HEK293 (cell line): ENCODE measurements at regions not wholly inside any gene's neighbourhood (a gene's known extent, or its start where the extent isn't known, plus 50 kb on each side); places are given as distances from the start of the nearest gene placed in this dataset.

Experiments used
- CTCF ChIA-PET: fragments of 350-600 bp; formaldehyde crosslinking; extraction: SDS; loops from one replicate; lab custom pipeline; 2021; ENCODE audit warnings: antibody characterized with exemption; lab: Yijun Ruan, JAX
- POLR2A ChIA-PET: fragments of 300-600 bp; formaldehyde crosslinking; extraction: SDS; loops from one replicate; lab custom pipeline; 2020; ENCODE audit warnings: antibody characterized with exemption, inconsistent platforms; lab: Yijun Ruan, JAX
- H3K27ac ChIP-seq: fragments of 200-500 bp; sonication (Bioruptor generic); 2 replicates; pipeline ENCODE4 v1.5.1; 2014; ENCODE audit warnings: low read depth, low read length, control low read depth, inconsistent platforms; ENCODE audit errors: extremely low read depth
- H3K36me3 ChIP-seq, 2 experiments: fragments of 200-500 bp in 1 of 2; sonication (Bioruptor generic) in 1 of 2; 1 replicate in 1 of 2; 2 replicates in 1 of 2; pipeline ENCODE4 v1.5.1; 2014 to 2017; ENCODE audit warnings: inconsistent platforms in 2 of 2, low read length in 2 of 2; ENCODE audit not compliant: control insufficient read depth in 2 of 2, insufficient read depth in 1 of 2
- H3K4me1 ChIP-seq: fragments of 200-500 bp; sonication (Bioruptor generic); 2 replicates; pipeline ENCODE4 v1.5.1; 2014; ENCODE audit warnings: mild to moderate bottlenecking, low read length, inconsistent platforms; ENCODE audit not compliant: control insufficient read depth, insufficient read depth
- H3K4me3 ChIP-seq: 2 replicates; pipeline ENCODE4 v1.5.1; 2011; ENCODE audit warnings: low read depth, mild to moderate bottlenecking, control low read depth, low read length, moderate library complexity
- H3K9me3 ChIP-seq: fragments of 200-500 bp; sonication (Bioruptor generic); 2 replicates; pipeline ENCODE4 v1.5.1; 2014; ENCODE audit warnings: low read depth, low read length, inconsistent platforms; ENCODE audit not compliant: control insufficient read depth, insufficient read depth
- HOXA7 ChIP-seq: sonication (generic); formaldehyde crosslinking; IDR thresholded peaks from 2 replicates; pipeline ENCODE4 v1.8.1; 2022; ENCODE audit warnings: missing genetic modification reagents, borderline replicate concordance
- YY2 ChIP-seq: fragments of 450-650 bp; formaldehyde crosslinking; IDR thresholded peaks from 2 replicates; pipeline ENCODE4 v1.5.1; 2016; ENCODE audit warnings: missing biosample characterization, missing genetic modification characterization
- ZEB2 ChIP-seq: fragments of 450-650 bp; formaldehyde crosslinking; IDR thresholded peaks from 2 replicates; pipeline ENCODE4 v1.5.1; 2016; ENCODE audit warnings: missing biosample characterization, missing genetic modification characterization
- ZFP41 ChIP-seq: fragments of 450-650 bp; formaldehyde crosslinking; IDR thresholded peaks from 2 replicates; pipeline ENCODE4 v1.5.1; 2016; ENCODE audit warnings: missing biosample characterization, missing genetic modification characterization, borderline replicate concordance
- ZFP69B ChIP-seq: fragments of 450-650 bp; formaldehyde crosslinking; IDR thresholded peaks from 2 replicates; pipeline ENCODE4 v1.5.1; 2016; ENCODE audit warnings: missing biosample characterization, missing genetic modification characterization
- ZNF133 ChIP-seq: fragments of 450-650 bp; formaldehyde crosslinking; IDR thresholded peaks from 2 replicates; pipeline ENCODE4 v1.5.1; 2016; ENCODE audit warnings: missing biosample characterization, missing genetic modification characterization
- ZNF169 ChIP-seq: fragments of 450-650 bp; formaldehyde crosslinking; IDR thresholded peaks from 2 replicates; pipeline ENCODE4 v1.5.1; 2016; ENCODE audit warnings: missing biosample characterization, missing genetic modification characterization
- ZNF18 ChIP-seq: fragments of 450-650 bp; formaldehyde crosslinking; IDR thresholded peaks from 2 replicates; pipeline ENCODE4 v1.5.1; 2016; ENCODE audit warnings: missing biosample characterization, missing genetic modification characterization
- ZNF221 ChIP-seq: fragments of 450-650 bp; formaldehyde crosslinking; IDR thresholded peaks from 2 replicates; pipeline ENCODE4 v1.5.1; 2017; ENCODE audit warnings: missing biosample characterization, missing genetic modification characterization, borderline replicate concordance
- ZNF324 ChIP-seq: fragments of 450-650 bp; formaldehyde crosslinking; IDR thresholded peaks from 2 replicates; pipeline ENCODE4 v1.5.1; 2016; ENCODE audit warnings: missing biosample characterization, missing genetic modification characterization
- ZNF335 ChIP-seq: fragments of 450-650 bp; formaldehyde crosslinking; conservative IDR thresholded peaks from 2 replicates; pipeline ENCODE4 v1.5.1; 2016; ENCODE audit warnings: missing biosample characterization, missing genetic modification characterization
- ZNF37A ChIP-seq: fragments of 450-650 bp; IDR thresholded peaks from 2 replicates; pipeline ENCODE4 v1.5.1; 2018; ENCODE audit warnings: missing biosample characterization, missing genetic modification characterization
- ZNF426 ChIP-seq: fragments of 450-650 bp; formaldehyde crosslinking; IDR thresholded peaks from 2 replicates; pipeline ENCODE4 v1.5.1; 2017; ENCODE audit warnings: missing biosample characterization, missing genetic modification characterization, mild to moderate bottlenecking, inconsistent platforms, moderate library complexity
- ZNF548 ChIP-seq: fragments of 450-650 bp; formaldehyde crosslinking; IDR thresholded peaks from 2 replicates; pipeline ENCODE4 v1.5.1; 2016; ENCODE audit warnings: missing biosample characterization, missing genetic modification characterization
- ZNF549 ChIP-seq: fragments of 450-650 bp; IDR thresholded peaks from 2 replicates; pipeline ENCODE4 v1.5.1; 2018; ENCODE audit warnings: missing biosample characterization, missing genetic modification characterization, mild to moderate bottlenecking, inconsistent platforms, moderate library complexity
- ZNF624 ChIP-seq: fragments of 450-650 bp; formaldehyde crosslinking; IDR thresholded peaks from 2 replicates; pipeline ENCODE4 v1.5.1; 2017; ENCODE audit warnings: missing biosample characterization, missing genetic modification characterization
- ZNF707 ChIP-seq: fragments of 450-650 bp; formaldehyde crosslinking; IDR thresholded peaks from 2 replicates; pipeline ENCODE4 v1.5.1; 2016; ENCODE audit warnings: missing biosample characterization, missing genetic modification characterization
- ZNF792 ChIP-seq: fragments of 450-650 bp; formaldehyde crosslinking; IDR thresholded peaks from 2 replicates; pipeline ENCODE4 v1.5.1; 2016; ENCODE audit warnings: missing biosample characterization, missing genetic modification characterization
- TF ChIP-seq, protein P1 (sequence below): fragments of 450-650 bp; formaldehyde crosslinking; IDR thresholded peaks from 2 replicates; pipeline ENCODE4 v1.5.1; 2016; ENCODE audit warnings: missing biosample characterization, missing genetic modification characterization
- TF ChIP-seq, protein P2 (sequence below): fragments of 450-650 bp; formaldehyde crosslinking; IDR thresholded peaks from 2 replicates; pipeline ENCODE4 v1.5.1; 2017; ENCODE audit warnings: missing biosample characterization, missing genetic modification characterization

GRCh38 chr18:68574311-68574710, 140.6 kb downstream of the TMX3 start:
- POLR2A ChIA-PET, result interaction anchor here (0.5 kb wide), 1 partner anchor 20 kb away, joined by 7 read pairs; no protein-coding TSS in a partner anchor
- H3K27ac ChIP-seq, result no peak overlapping the region
- CTCF ChIA-PET, result no interaction called here
- H3K9me3 ChIP-seq, result no peaks in the 10 kb centered on the region
- no peaks in the 10 kb centered on the region for H3K36me3 ChIP-seq
- TF ChIP-seq, protein P1, sequence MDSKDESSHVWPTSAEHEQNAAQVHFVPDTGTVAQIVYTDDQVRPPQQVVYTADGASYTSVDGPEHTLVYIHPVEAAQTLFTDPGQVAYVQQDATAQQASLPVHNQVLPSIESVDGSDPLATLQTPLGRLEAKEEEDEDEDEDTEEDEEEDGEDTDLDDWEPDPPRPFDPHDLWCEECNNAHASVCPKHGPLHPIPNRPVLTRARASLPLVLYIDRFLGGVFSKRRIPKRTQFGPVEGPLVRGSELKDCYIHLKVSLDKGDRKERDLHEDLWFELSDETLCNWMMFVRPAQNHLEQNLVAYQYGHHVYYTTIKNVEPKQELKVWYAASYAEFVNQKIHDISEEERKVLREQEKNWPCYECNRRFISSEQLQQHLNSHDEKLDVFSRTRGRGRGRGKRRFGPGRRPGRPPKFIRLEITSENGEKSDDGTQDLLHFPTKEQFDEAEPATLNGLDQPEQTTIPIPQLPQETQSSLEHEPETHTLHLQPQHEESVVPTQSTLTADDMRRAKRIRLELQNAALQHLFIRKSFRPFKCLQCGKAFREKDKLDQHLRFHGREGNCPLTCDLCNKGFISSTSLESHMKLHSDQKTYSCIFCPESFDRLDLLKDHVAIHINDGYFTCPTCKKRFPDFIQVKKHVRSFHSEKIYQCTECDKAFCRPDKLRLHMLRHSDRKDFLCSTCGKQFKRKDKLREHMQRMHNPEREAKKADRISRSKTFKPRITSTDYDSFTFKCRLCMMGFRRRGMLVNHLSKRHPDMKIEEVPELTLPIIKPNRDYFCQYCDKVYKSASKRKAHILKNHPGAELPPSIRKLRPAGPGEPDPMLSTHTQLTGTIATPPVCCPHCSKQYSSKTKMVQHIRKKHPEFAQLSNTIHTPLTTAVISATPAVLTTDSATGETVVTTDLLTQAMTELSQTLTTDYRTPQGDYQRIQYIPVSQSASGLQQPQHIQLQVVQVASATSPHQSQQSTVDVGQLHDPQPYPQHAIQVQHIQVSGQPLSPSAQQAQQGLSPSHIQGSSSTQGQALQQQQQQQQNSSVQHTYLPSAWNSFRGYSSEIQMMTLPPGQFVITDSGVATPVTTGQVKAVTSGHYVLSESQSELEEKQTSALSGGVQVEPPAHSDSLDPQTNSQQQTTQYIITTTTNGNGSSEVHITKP (tag by site-specific recombination), result no peak
- TF ChIP-seq ZNF549 (tag by site-specific recombination) (no peak), ZNF792 (tag by site-specific recombination) (no peak), ZNF707 (tag by site-specific recombination) (no peak)
- no peaks in the 10 kb centered on the region for H3K4me1 ChIP-seq
- no peak overlapping the region for H3K4me3 ChIP-seq

- TF ChIP-seq ZNF426, result no peak
- TF ChIP-seq ZNF548 (tag by site-specific recombination), result no peak
- ChIA-PET POLR2A (no interaction called here), CTCF (no interaction called here)
These were observed 145.0 kb downstream of the TMX3 start for GRCh38 chr18:68569936-68570335.

GRCh38 chr18:68568364-68569155, 146.3 kb downstream of the TMX3 start:
- H3K27ac ChIP-seq, result no peak overlapping the region
- TF ChIP-seq ZNF169 (tag by site-specific recombination) (no peak), ZFP69B (tag by site-specific recombination) (no peak), ZNF18 (tag by site-specific recombination) (no peak), ZEB2 (tag by site-specific recombination) (no peak), ZNF133 (tag by site-specific recombination) (no peak), ZNF221 (tag by site-specific recombination) (no peak), ZNF37A (tag by site-specific recombination) (no peak), ZFP41 (tag by site-specific recombination) (no peak), HOXA7 (CRISPR knock-in tag) (no peak), YY2 (no peak), ZNF624 (no peak), ZNF324 (tag by site-specific recombination) (no peak), ZNF335 (tag by site-specific recombination) (no peak)
- TF ChIP-seq, protein P2, sequence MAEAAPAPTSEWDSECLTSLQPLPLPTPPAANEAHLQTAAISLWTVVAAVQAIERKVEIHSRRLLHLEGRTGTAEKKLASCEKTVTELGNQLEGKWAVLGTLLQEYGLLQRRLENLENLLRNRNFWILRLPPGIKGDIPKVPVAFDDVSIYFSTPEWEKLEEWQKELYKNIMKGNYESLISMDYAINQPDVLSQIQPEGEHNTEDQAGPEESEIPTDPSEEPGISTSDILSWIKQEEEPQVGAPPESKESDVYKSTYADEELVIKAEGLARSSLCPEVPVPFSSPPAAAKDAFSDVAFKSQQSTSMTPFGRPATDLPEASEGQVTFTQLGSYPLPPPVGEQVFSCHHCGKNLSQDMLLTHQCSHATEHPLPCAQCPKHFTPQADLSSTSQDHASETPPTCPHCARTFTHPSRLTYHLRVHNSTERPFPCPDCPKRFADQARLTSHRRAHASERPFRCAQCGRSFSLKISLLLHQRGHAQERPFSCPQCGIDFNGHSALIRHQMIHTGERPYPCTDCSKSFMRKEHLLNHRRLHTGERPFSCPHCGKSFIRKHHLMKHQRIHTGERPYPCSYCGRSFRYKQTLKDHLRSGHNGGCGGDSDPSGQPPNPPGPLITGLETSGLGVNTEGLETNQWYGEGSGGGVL (tag by site-specific recombination), result no peak
- TF ChIP-seq, all 188 proteins: peak for 0
- no peaks in the 10 kb centered on the region for H3K9me3 ChIP-seq
- ChIA-PET CTCF (interaction anchor here (0.6 kb wide), 1 partner anchor 235 kb away, joined by 3 read pairs; no protein-coding TSS in a partner anchor), POLR2A (no interaction called here)
- H3K36me3 ChIP-seq, result no peaks in the 10 kb centered on the region
- H3K4me3 ChIP-seq, result no peak overlapping the region
- H3K4me1 ChIP-seq, result no peaks in the 10 kb centered on the region

More at GRCh38 chr18:68569936-68570335, 145.0 kb downstream of the TMX3 start:
- no peak overlapping the region for H3K27ac ChIP-seq
- H3K9me3 ChIP-seq, result no peaks in the 10 kb centered on the region
- H3K36me3 ChIP-seq, result no peaks in the 10 kb centered on the region
- H3K4me1 ChIP-seq, result no peaks in the 10 kb centered on the region
- no peak overlapping the region for H3K4me3 ChIP-seq
